Fibroblast of mammary gland (primary cell): ENCODE measurements at regions not wholly inside any gene's neighbourhood (a gene's known extent, or its start where the extent isn't known, plus 50 kb on each side); places are given as distances from the start of the nearest gene placed in this dataset.
"Not testable (repeated sequence)": the region's sequence is repeated elsewhere in the genome, so short reads cannot be mapped to it uniquely, and the experiment has no call there.

ENCODE experiments used
- DNase-seq: peaks from one replicate; pipeline ENCODE4 v3.0.0-alpha.2; 2010; ENCODE audit warnings: low read depth
- H3K4me3 ChIP-seq: 2 replicates; pipeline ENCODE4 v1.5.1; 2011; ENCODE audit warnings: low read depth, mild to moderate bottlenecking, low read length, moderate library complexity; ENCODE audit not compliant: control insufficient read depth
- TF ChIP-seq, protein P1 (sequence below): conservative IDR thresholded peaks from 2 replicates; pipeline ENCODE4 v1.5.1; 2011; ENCODE audit warnings: low read depth, low read length, inconsistent platforms; ENCODE audit not compliant: control insufficient read depth, insufficient read depth

- DNase-seq, result no peak
- TF ChIP-seq, protein P1, sequence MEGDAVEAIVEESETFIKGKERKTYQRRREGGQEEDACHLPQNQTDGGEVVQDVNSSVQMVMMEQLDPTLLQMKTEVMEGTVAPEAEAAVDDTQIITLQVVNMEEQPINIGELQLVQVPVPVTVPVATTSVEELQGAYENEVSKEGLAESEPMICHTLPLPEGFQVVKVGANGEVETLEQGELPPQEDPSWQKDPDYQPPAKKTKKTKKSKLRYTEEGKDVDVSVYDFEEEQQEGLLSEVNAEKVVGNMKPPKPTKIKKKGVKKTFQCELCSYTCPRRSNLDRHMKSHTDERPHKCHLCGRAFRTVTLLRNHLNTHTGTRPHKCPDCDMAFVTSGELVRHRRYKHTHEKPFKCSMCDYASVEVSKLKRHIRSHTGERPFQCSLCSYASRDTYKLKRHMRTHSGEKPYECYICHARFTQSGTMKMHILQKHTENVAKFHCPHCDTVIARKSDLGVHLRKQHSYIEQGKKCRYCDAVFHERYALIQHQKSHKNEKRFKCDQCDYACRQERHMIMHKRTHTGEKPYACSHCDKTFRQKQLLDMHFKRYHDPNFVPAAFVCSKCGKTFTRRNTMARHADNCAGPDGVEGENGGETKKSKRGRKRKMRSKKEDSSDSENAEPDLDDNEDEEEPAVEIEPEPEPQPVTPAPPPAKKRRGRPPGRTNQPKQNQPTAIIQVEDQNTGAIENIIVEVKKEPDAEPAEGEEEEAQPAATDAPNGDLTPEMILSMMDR, result no peak
- H3K4me3 ChIP-seq, result no peak overlapping the region
Measured at GRCh38 chr12:12004524-12004923, 66.2 kb upstream of the BCL2L14 start.

GRCh38 chr12:12007001-12007712 is 63.6 kb upstream of the BCL2L14 start:
- no peak overlapping the region for H3K4me3 ChIP-seq
- TF ChIP-seq, protein P1, result no peak
- DNase-seq, result peak; percentile 73

GRCh38 chr12:12007713-12008231 is 63.0 kb upstream of the BCL2L14 start:
- TF ChIP-seq, protein P1, result no peak
- H3K4me3 ChIP-seq, result no peak overlapping the region
- DNase-seq, result no peak

DNA sequence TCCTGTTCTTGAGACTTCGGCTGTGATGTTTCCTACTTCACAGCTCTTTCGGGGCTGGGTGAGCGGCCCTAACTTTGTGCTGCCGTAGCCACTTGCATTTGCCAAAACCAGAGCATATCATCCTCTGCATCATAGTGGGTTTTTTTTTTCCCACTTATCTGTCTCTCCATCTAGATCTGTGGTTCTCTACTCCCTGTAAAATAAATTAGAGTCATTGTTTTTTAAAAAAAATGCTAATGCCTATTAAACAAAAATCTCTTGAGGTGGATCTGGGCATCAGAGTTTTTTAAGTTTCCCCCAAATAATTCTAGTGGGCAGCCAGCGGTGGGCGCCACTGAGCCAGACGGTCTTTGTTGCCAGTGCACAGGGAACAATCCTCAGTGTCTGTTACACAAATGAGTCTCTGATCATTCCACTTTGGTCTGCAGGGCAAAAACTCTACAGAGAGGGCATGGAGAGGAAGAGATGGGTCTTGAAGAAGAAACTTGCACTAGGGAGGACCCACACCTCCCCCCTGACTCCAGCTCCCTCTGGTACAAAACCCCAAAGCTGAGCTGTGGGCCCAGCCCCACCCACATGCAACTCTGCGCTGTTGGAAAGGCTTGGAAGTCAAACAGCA is 62.4 kb upstream of the BCL2L14 start:
- DNase-seq, result no peak
- no peak overlapping the region for H3K4me3 ChIP-seq
- TF ChIP-seq, protein P1, result peak; percentile 36

- TF ChIP-seq, protein P1, result no peak
- H3K4me3 ChIP-seq, result no peak overlapping the region
- peak; percentile 30 for DNase-seq
Measured at GRCh38 chr12:12008931-12009611, 61.7 kb upstream of the BCL2L14 start.

DNA sequence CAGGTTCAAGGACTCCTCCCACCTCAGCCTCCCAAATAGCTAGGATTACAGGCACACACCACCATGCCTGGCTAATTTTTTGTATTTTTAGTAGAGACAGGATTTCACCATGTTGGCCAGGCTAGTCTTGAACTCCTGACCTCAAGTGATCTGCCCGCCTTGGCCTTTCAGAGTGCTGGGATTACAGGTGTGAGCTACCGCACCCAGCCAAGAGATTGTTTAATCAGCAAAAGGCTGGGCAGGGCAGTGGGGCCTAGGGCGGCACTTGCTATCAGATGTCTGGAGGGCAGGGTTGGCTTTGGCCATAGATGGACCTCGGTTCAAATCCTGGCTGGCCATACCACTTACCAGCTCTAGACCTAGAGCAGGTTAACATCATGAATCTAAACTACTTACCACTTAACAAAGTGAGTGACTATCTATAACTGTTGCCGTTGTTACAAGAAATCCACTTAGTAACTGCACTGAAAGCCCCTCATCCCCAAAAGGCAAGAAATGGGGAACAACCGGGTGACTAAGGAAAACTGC is 60.9 kb upstream of the BCL2L14 start:
- DNase-seq, H3K4me3 ChIP-seq: not testable (repeated sequence)

GRCh38 chr12:12010277-12011039 is 60.3 kb upstream of the BCL2L14 start:
- no peak overlapping the region for H3K4me3 ChIP-seq
- TF ChIP-seq, protein P1, result no peak
- DNase-seq, result peak; percentile 74
